Stimulated activated naive B cell treated with anti-CD40 and anti-IgM and Interleukin-4, amounts not matched to agents 10 μg/mL and 1 μg/mL and 100 μg/mL, for 72 hours (primary cell): ENCODE measurements at regions not wholly inside any gene's neighbourhood (a gene's known extent, or its start where the extent isn't known, plus 50 kb on each side); places are given as distances from the start of the nearest gene placed in this dataset.
"Not testable (repeated sequence)": the region's sequence is repeated elsewhere in the genome, so short reads cannot be mapped to it uniquely, and the experiment has no call there.

Experiments used
- ATAC-seq, 2 donors: fragments of 150-1000 bp; cut with Tn5 transposase; replicated peaks; 2 replicates each; pipeline ENCODE4 v1.10.0; 2021; ENCODE audit warnings: moderate library complexity in 1 of 2
- DNase-seq: peaks from one replicate; pipeline ENCODE4 v3.0.0; 2021
- H3K27ac Mint-ChIP-seq: one replicate; pipeline ENCODE4 v1.8.0; 2022; ENCODE audit warnings: mild to moderate bottlenecking, mixed read lengths
- H3K27me3 Mint-ChIP-seq, 2 donors: one replicate each; pipeline ENCODE4 v1.8.0; 2022; ENCODE audit warnings: mixed read lengths in 2 of 2
- H3K36me3 Mint-ChIP-seq, 2 donors: one replicate each; pipeline ENCODE4 v1.8.0; 2022; ENCODE audit warnings: mixed read lengths in 2 of 2, mild to moderate bottlenecking in 1 of 2
- H3K4me1 Mint-ChIP-seq, 2 donors: one replicate each; pipeline ENCODE4 v1.8.0; 2022; ENCODE audit warnings: mixed read lengths in 2 of 2, mild to moderate bottlenecking in 1 of 2
- H3K4me3 Mint-ChIP-seq, 2 donors: one replicate each; pipeline ENCODE4 v1.8.0; 2022; ENCODE audit warnings: mild to moderate bottlenecking in 2 of 2, mixed read lengths in 2 of 2, moderate library complexity in 1 of 2
- H3K9me3 Mint-ChIP-seq, 2 donors: one replicate each; pipeline ENCODE4 v1.8.0; 2022; ENCODE audit warnings: mixed read lengths in 2 of 2, mild to moderate bottlenecking in 1 of 2

- ATAC-seq, H3K4me1 Mint-ChIP-seq, H3K27ac Mint-ChIP-seq, DNase-seq, H3K36me3 Mint-ChIP-seq, H3K9me3 Mint-ChIP-seq, H3K4me3 Mint-ChIP-seq: not testable (repeated sequence)
- peaks cover 3 to 10% of the 10 kb centered on the region in 2 donors for H3K27me3 Mint-ChIP-seq
Measured at GRCh38 chr17:31761836-31762510, 97.1 kb downstream of the COPRS start.

GRCh38 chr17:31758646-31759045 lies 100.4 kb downstream of the COPRS start:
- ATAC-seq: no peak
- H3K9me3 Mint-ChIP-seq: peaks cover 0 to 5% of the 10 kb centered on the region in 2 donors
- H3K4me3 Mint-ChIP-seq: no peak overlapping the region
- no peaks in the 10 kb centered on the region for H3K4me1 Mint-ChIP-seq
- DNase-seq: no peak
- peaks cover 3 to 10% of the 10 kb centered on the region in 2 donors for H3K27me3 Mint-ChIP-seq
- H3K36me3 Mint-ChIP-seq: no peaks in the 10 kb centered on the region
- H3K27ac Mint-ChIP-seq: no peak overlapping the region

DNA sequence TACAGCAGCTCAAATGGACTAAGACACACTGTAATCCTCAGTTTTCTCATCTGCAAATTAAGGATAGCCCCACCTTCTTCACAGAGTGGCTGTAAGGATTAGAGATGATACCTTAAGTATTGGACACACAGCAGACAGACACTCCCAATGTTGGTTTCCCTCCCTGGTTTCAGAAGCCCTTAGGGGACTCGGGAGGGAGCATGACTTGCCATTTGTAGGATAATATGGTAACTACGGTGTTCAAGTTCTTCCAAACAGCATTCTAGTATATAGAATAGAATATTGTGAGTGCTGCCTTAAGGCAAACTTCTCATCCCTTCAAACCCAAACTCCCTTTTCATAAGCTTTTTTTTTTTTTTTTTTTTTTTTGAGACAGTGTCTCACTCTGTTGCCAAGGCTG lies 101.9 kb downstream of the COPRS start:
- H3K36me3 Mint-ChIP-seq: no peaks in the 10 kb centered on the region
- H3K9me3 Mint-ChIP-seq: peaks cover 0 to under 1% of the 10 kb centered on the region in 2 donors
- no peak for ATAC-seq
- H3K27ac Mint-ChIP-seq: no peak overlapping the region
- H3K4me3 Mint-ChIP-seq: no peak overlapping the region
- no peaks in the 10 kb centered on the region for H3K4me1 Mint-ChIP-seq
- no peak for DNase-seq
- H3K27me3 Mint-ChIP-seq: peaks cover 3 to 10% of the 10 kb centered on the region in 2 donors

GRCh38 chr17:31754239-31754945 lies 104.7 kb downstream of the COPRS start:
- Mint-ChIP-seq H3K9me3 (no peaks in the 10 kb centered on the region), H3K4me3 (no peak overlapping the region), H3K27me3 (no peaks in the 10 kb centered on the region), H3K27ac (no peak overlapping the region), H3K36me3 (no peaks in the 10 kb centered on the region), H3K4me1 (no peaks in the 10 kb centered on the region)
- no peak for ATAC-seq
- no peak for DNase-seq

- Mint-ChIP-seq H3K4me1 (no peaks in the 10 kb centered on the region), H3K4me3 (no peak overlapping the region)
Measured at GRCh38 chr17:31753011-31753410, 106.0 kb downstream of the COPRS start.

DNA sequence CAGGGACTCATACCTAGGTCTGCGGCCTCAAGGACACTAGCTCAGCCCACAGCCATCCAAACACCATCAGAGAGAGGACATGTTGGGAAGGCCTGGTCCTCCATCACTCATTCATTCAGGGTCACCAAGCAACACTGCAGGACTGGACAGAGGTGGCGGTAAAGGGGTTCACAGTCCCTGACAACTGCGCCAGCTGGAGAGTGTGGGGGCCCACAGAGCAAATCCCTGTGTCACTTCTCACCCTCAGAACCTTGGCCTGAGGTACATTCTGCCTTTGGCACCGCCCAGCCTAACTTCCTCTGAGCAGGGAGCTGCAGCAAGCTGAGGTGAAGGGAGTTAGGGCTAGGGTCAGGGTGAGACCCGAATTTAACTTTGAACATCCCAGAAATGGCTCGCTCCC lies 106.5 kb downstream of the COPRS start:
- Mint-ChIP-seq H3K9me3 (no peaks in the 10 kb centered on the region), H3K4me3 (no peak overlapping the region), H3K27ac (no peak overlapping the region), H3K27me3 (no peaks in the 10 kb centered on the region), H3K4me1 (no peaks in the 10 kb centered on the region), H3K36me3 (no peaks in the 10 kb centered on the region)
- DNase-seq: no peak
- no peak for ATAC-seq

More at GRCh38 chr17:31753011-31753410, 106.0 kb downstream of the COPRS start:
- ATAC-seq (no peak), DNase-seq (no peak)
- Mint-ChIP-seq H3K27me3 (no peaks in the 10 kb centered on the region), H3K36me3 (no peaks in the 10 kb centered on the region), H3K9me3 (no peaks in the 10 kb centered on the region), H3K27ac (no peak overlapping the region)

DNA sequence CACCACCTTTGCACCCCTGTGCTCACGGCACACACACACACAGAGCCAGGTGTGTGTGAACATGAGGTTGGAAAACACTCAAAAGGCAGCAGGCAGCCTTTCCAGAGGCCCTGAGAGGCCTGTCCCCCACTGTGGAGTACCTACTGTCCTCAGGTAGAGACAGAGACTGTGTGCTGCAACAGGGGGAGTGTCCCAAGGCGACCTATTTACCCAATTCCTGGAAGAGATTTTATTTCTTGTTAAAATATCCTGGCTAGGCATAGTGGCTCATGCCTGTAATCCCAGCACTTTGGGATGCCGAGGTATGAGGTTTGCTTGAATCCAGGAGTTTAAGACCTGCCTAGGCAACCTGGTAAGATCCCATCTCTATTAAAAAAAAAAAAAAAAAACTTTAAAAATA lies 108.5 kb downstream of the COPRS start:
- H3K4me3 Mint-ChIP-seq: no peak overlapping the region
- ATAC-seq: no peak

DNA sequence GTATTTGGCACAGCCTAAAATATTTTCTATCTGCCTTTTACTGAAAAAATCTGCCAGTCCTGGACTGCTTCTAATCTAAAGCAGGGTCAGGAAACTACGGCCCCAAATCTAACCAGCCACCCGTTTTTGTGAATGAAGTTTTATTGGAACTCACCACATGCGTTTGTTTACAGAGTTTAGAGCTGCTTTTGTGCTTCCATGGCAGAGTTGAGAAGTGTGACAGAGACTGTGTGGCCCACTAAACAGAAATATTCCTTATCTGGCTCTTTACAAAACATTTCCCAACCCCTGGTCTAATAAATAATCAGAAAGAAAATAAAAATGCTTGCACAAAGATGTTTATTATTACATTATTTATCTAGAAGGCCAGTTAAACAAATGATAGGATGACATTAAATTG lies 110.2 kb downstream of the COPRS start:
- H3K36me3 Mint-ChIP-seq: no peaks in the 10 kb centered on the region
- DNase-seq: no peak
- peaks cover 6 to 8% of the 10 kb centered on the region in 2 donors for H3K27me3 Mint-ChIP-seq
- no peak overlapping the region for H3K27ac Mint-ChIP-seq
- H3K4me3 Mint-ChIP-seq: no peak overlapping the region
- H3K4me1 Mint-ChIP-seq: peaks cover 0 to 2% of the 10 kb centered on the region in 2 donors
- H3K9me3 Mint-ChIP-seq: no peaks in the 10 kb centered on the region
- no peak for ATAC-seq

More for the DNA sequence above, 108.5 kb downstream of the COPRS start:
- Mint-ChIP-seq H3K9me3 (no peaks in the 10 kb centered on the region), H3K36me3 (no peaks in the 10 kb centered on the region), H3K27ac (no peak overlapping the region), H3K27me3 (peaks cover 0 to 6% of the 10 kb centered on the region in 2 donors), H3K4me1 (no peaks in the 10 kb centered on the region)
- no peak for DNase-seq

GRCh38 chr17:31746884-31747495 lies 112.1 kb downstream of the COPRS start:
- no peak for ATAC-seq
- H3K4me3 Mint-ChIP-seq: no peak overlapping the region
- H3K27ac Mint-ChIP-seq: no peak overlapping the region
- peaks cover 0 to 9% of the 10 kb centered on the region in 2 donors for H3K4me1 Mint-ChIP-seq
- H3K9me3 Mint-ChIP-seq: no peaks in the 10 kb centered on the region
- DNase-seq: no peak
- H3K27me3 Mint-ChIP-seq: peaks cover 19 to 20% of the 10 kb centered on the region in 2 donors
- H3K36me3 Mint-ChIP-seq: no peaks in the 10 kb centered on the region

GRCh38 chr17:31745964-31746600 lies 113.0 kb downstream of the COPRS start:
- no peak for ATAC-seq

DNA sequence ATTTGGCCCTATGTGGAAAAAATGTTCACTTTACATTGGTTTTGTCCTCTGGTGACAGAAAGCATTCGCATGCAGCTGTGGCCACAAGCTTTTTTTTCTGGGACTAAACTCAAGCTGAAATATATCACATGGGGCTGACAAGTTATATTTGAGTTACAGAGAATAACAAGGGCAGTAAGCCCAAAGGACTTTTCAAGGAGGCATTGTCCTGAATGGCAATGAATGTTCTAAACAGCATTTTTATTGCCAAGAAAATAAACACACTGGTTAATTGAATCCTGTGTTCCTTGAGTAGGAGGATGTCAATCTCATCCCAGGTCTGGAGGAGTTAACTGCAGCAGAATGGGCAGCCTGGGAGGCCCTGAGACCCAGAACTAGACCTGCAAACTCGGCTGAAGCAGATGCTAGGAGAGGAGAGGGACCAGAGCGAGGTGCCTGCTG lies 114.5 kb downstream of the COPRS start:
- Mint-ChIP-seq H3K27me3 (peaks cover 24 to 31% of the 10 kb centered on the region in 2 donors), H3K4me1 (peaks cover 0 to 9% of the 10 kb centered on the region in 2 donors), H3K9me3 (no peaks in the 10 kb centered on the region), H3K27ac (no peak overlapping the region), H3K4me3 (no peak overlapping the region), H3K36me3 (no peaks in the 10 kb centered on the region)
- DNase-seq (no peak), ATAC-seq (no peak)

More at GRCh38 chr17:31745964-31746600, 113.0 kb downstream of the COPRS start:
- Mint-ChIP-seq H3K4me3 (no peak overlapping the region), H3K4me1 (peaks cover 0 to 9% of the 10 kb centered on the region in 2 donors), H3K36me3 (no peaks in the 10 kb centered on the region), H3K27me3 (peaks cover 20 to 26% of the 10 kb centered on the region in 2 donors), H3K9me3 (no peaks in the 10 kb centered on the region), H3K27ac (no peak overlapping the region)
- DNase-seq: no peak

GRCh38 chr17:31743797-31744196 lies 115.2 kb downstream of the COPRS start:
- H3K4me3 Mint-ChIP-seq: no peak overlapping the region
- peaks cover 0 to 9% of the 10 kb centered on the region in 2 donors for H3K4me1 Mint-ChIP-seq
- DNase-seq (no peak), ATAC-seq (no peak)
- peaks cover 24 to 31% of the 10 kb centered on the region in 2 donors for H3K27me3 Mint-ChIP-seq
- no peaks in the 10 kb centered on the region for H3K36me3 Mint-ChIP-seq
- H3K9me3 Mint-ChIP-seq: no peaks in the 10 kb centered on the region
- H3K27ac Mint-ChIP-seq: no peak overlapping the region

DNA sequence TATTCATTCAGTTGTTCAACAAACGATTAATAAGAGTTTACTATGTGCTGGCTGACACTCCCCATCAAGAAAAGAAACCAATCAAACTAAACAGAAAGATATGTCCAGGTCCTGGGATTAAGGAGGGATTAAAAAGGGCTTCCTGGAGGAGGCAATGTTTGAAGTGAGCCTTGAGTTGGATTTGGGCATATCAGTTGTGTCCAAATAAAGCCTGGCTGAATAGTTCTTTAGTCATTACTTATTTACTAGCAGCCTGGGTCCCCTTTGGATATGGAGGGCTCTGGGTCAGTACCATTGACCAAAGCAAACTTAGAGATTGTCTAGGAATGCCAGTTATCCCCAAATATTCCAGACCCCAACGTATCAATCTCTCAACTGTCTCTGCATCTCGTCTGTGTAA lies 117.7 kb downstream of the COPRS start:
- Mint-ChIP-seq H3K36me3 (no peaks in the 10 kb centered on the region), H3K4me3 (no peak overlapping the region), H3K27me3 (peaks cover 24 to 31% of the 10 kb centered on the region in 2 donors), H3K27ac (no peak overlapping the region), H3K4me1 (peaks cover 0 to 9% of the 10 kb centered on the region in 2 donors), H3K9me3 (no peaks in the 10 kb centered on the region)
- ATAC-seq (no peak), DNase-seq (no peak)

GRCh38 chr17:31740611-31741082 lies 118.4 kb downstream of the COPRS start:
- Mint-ChIP-seq H3K4me3 (no peak overlapping the region), H3K27ac (no peak overlapping the region), H3K27me3 (peaks cover 24 to 25% of the 10 kb centered on the region in 2 donors), H3K9me3 (no peaks in the 10 kb centered on the region), H3K4me1 (peaks cover 0 to 9% of the 10 kb centered on the region in 2 donors), H3K36me3 (no peaks in the 10 kb centered on the region)
- DNase-seq (no peak), ATAC-seq (no peak)
